GM10847 (cell line): ENCODE measurements at regions not wholly inside any gene's neighbourhood (a gene's known extent, or its start where the extent isn't known, plus 50 kb on each side); places are given as distances from the start of the nearest gene placed in this dataset.

ENCODE experiments used
- POLR2A ChIP-seq: IDR thresholded peaks from 2 replicates; pipeline ENCODE4 v1.6.1; 2011; ENCODE audit not compliant: insufficient read length; ENCODE audit errors: extremely low read depth

DNA sequence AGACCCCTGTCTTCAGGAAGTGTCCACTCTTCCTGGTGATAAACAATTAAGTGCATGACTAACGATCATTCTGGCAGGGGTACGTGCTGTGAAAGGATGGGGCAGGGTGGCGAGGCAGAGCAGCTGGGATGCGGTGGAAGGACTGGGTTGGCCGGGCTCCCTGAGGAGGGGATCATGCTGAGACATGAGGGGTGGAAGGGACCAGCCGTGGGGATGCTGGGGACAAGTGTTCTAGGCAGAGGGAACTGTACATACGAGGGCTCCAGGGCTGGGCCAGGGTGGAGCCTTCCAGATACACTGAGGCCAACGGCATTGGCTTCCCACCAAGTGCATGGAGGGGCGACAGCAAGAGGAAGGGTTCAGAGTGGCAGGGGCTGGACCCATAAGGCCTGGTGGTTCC, 65.7 kb upstream of the SIRPA start:
- TF ChIP-seq POLR2A = no peak

DNA sequence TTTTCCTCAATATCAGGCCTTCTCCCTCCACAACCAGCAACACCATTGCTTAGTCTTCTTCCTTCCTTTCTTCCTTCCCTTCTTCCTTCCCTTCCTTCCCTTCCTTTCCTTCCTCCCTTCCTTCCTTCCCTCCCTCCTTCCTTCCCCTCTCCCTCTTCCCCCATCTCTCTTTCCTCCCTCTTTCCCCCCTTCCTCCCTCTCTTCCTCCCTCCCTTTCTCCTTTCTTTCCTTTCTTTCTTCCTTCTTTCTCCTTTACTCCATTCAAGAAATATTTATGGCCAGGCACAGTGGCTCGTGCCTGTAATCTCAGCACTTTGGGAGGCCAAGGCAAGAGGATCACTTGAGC, 66.4 kb upstream of the SIRPA start:
- TF ChIP-seq POLR2A = no peak

DNA sequence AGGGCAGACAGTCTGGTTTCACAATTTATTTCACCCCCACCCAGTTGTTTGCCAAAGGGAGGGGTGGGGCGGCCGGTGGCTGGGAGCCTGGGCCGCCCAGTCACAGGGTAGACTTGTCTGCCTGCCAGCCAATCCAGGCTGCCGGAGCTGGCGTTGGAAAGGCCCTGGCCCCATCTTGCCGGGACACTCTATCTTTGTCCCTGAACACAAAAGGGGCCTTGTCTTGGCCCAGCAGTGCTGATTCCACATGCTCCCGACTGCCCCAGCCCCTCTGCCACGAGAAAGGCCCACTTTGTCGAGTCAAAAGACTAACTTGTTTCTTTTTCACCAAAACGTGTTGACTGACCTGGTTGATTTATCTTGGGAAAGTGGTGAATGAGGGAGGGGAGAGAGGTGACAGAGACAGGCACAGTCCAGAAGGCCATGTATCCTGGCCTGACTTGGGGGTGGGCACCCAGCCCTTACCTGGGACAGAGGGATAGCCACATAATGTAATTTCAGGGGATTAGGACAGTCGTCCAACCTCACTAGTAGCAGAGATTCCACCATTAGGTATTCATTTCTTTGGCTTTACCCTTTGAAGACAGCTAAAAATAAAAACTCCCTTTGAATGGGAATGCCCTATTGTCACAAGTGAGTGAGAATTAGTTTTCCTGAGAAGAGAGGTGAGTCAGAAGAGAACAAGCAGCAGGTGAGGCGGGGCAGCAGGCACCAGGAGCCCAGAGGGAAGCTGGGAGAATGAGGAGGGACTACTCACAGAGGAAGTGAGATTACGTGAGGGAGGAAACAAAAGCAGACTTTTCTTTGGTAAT, 67.0 kb upstream of the SIRPA start:
- no peak for TF ChIP-seq POLR2A

DNA sequence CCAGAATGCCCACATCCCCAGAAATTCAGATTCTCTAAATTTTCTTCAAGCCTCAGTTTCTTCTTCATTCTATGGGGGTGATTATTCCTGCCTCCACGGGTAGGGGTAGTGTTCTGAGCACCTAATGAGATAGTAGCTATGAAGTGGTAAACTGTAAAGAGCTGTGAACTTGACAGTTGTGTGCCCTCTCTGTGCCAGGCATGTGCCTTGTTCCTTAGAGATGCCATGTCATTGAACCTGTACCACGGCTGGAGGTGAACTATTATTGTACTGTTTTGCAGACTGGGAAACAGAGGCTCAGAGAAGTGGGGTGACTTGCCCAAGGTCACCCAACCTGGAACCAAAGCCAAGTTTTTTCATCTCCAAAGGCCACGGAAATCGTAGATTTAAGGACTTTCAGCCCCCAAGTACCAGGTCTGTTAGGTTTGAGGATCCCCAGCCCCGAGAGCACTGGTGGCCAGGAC, 67.7 kb upstream of the SIRPA start:
- no peak for TF ChIP-seq POLR2A

DNA sequence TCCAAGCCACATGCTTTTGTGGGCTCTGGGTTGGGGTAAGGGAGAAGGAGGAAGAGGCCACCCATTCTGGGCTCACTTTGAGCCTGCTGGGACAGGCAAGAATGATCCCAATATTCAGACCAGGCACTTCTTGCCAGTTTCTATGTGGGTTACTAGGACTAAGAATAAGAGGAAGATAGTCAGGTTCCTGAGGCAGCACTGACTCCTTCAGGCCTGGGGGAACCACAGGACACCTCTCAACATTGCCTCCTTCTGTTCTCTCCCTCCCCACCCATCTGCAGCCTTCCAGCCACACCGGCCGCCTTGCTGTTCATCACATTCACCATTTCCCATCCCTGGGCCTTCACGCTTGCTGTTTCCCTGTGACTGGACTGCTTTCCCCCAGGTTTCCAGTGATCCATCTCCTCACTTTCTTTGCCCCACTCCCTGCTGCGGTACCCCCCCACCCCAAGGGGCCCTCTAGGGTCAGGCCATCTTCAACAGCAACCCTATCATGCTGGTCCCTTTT, 69.2 kb upstream of the SIRPA start:
- no peak for TF ChIP-seq POLR2A

DNA sequence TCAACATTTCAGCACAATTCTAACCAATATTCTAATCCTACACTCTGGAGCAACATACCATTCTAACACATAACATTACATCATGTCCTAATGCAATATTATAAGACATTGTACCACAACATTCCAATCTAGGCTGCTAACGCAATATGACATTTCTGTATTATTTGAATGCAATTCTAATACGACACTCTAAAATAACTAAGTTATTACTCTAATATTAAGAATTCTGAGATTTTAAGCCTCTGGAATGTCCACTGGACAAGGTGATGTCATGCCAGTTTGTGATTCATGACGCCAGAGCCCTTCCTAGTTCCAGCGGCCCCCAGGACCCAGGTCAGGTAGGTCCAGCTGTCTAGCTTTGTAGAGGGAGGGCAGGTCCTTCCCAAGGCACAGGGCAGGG, 69.7 kb upstream of the SIRPA start:
- no peak for TF ChIP-seq POLR2A

DNA sequence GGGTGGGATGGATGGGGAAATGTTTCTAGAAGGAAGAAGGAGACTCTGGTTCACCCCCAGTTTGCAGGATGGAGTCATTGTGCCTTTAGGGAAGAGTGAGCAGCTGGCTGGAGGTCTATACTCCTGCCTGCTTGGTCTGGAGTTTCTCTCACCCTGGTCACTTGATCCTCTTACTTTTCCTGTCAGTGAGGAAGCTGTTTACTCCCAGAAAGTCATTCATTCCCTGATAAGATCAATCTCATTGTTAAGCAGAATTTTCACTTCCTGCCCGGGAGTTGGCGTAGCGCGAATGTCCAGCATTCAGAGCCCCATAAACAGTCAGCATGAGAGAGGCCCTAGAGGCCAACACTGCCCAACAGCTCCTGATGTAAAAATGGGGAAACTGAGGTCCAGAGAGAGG, 70.4 kb upstream of the SIRPA start:
- no peak for TF ChIP-seq POLR2A

DNA sequence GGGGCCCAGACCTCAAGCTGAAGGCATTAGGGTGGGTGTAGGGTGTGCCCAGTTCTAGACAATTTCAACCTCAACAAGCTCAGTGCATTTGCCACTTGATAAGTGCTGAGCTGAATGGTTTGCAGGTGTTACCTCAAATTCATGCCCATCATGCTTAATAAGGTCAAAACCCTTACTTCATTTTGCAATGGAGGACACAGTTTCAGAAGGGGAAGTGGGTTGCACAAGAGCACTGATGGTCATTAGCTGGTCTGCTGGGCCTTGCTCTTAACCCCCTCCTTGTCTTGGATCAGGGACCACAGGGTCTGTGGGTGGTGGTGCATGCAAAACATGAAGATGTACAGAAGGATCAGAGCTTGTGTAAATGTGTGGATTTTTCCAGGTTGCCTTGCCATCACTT, 71.0 kb upstream of the SIRPA start:
- TF ChIP-seq POLR2A = no peak

DNA sequence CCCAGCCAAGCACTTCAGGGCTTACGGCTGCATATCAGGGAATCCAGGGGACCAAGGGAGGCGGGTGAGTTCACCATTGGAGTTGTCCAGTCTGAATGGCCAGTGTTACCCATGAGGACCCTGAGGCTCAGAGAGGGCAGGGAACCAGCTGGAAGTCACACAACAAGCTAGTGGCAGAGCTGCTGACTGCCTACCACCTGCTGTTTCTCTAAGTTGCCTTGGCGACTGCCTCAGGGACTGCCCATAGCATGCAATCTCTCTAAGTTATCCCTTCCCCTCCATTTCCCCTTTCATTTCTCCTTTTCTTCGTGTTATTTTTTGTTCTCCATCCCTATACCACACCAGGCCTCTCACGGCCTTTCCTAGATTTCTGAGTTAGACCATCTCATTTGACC, 71.8 kb upstream of the SIRPA start:
- TF ChIP-seq POLR2A = no peak

DNA sequence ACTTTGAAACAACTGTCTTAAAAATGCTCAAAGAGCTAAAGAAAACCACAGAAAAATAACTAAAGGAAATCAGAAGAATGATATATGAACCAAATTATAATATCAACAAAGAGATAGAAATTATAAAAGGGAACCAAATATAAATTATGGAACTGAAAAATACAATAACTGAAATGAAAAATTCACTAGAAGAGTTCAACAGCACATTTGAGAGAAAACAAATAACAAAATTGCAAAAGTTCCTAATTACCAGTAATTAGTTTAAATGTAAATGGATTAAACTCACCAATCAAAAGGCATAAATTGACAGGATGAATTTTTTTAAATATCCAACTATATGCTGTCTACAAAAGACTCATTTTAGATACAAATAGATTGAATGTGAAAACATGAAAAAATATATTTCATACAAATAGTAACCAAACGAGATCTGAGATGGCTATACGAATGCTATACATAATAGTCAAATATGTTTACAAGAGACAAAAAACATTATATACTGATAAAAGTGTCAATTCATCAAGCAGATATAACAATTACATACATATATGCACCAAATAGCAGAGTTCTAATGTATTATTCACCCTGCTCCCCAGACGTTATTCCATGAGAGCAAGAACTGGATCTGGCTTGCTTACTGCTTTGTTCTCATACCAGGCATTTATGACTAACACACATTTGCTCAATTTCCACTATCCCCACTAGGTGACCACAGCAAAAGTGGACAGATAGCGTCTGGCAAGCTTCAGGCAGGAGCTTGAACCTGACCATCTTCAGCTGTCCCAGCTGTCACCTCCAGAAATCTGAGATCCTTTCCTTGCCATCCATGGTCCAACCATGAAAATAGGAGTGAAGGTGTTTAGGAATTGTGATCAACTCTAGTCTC, 72.4 kb upstream of the SIRPA start:
- TF ChIP-seq POLR2A = no peak

DNA sequence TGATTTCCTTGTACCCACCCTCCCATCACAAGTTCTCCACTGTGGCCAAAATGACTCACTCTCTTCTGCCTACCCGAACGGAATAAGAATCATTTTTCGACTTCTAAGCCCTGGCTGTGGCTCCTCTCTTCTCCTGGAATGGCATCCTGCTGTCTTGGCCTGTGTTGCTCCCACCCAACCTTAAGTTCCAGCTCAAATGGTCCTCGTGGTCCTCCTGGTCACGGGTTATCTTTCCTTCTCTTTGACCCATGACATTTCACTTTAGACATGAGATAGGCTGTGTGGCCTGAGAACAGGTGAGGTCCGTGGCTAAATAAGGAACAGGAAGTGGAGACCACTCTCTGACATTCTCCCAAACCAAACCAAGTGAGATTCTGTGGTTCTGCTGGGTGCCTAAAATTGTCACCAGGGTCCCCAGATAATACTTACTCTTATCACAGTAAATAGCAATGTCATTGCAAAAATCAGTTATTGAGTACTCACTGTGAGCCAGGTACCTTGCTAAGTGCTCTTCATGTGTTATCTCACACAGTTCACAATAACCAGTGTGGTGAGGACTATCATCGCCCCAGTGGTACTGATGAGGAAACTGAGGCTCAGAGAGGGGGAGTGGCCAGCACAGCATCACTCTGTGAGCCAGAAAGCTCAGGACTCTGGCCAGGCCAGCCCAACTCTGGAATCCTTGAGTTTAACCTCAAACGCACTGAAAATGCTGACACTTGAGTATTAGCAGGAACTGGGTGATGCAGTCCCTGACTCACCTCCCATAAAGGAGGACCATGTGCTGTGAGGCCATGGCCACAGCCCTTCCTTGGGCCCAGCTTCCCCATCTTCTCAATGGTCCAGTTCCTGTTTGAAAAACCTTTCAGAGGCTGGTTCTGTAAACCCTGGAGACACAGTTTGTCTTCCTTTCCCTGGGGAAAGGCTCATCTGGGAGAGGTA, 74.8 kb upstream of the SIRPA start:
- no peak for TF ChIP-seq POLR2A

DNA sequence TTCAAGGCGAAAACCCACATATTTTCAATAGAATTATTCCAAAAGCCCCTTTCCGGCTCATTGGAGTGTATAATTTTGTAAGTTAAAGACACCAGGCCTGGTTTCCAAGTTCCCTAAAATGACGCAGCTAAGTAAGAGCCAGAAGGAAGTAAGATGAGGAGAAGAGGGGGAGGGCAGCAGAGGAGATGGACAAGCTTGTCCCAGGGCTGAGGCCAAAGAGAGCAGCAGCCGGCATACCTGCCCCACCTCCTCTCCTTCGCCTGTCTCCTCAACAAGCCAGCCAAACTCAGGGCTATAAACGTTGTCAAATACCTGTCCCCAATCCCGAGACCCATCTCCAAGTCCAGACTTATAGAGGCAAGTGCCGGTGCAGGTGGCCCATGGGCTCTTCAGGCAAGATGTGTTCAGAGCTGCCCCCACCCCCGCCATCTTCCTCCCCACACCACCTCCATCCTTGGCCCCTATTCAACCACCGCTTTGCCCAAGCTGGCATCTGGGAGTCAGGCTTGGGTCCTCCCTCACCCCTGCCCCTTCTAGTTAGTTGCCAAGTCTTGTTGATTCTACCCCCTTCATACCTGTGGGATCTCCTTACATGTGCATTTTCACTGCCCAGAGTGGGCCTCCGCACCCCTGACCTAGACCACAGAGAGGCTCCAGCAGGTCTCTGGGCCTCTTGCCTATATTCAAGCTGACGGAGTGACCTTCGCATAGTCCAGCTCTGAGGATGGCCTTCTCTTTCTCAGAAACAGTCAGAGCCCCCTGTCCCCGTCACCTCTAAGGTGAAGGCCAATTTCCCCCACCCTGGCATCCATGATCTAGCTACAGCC, 75.7 kb upstream of the SIRPA start:
- TF ChIP-seq POLR2A = no peak

DNA sequence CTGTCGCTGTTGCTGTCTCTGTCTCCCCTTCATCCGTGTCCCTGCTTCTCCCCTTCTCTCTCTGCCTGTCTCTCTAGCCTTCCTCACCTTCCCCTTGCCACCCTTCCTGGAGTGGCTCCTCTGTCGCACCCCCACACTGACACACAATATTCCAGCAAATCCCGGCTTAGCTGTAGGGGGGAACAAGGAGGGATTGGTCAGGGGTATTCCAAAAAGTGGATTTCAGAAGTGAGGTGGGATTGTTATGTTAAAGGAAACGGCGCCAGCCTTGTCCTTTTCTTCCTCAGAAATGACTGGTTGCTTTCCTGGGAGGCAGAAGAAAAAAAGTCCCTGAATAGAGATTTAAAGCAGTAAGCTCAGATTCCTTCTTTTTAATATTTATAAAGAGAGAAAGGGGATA, 76.3 kb upstream of the SIRPA start:
- TF ChIP-seq POLR2A = no peak

DNA sequence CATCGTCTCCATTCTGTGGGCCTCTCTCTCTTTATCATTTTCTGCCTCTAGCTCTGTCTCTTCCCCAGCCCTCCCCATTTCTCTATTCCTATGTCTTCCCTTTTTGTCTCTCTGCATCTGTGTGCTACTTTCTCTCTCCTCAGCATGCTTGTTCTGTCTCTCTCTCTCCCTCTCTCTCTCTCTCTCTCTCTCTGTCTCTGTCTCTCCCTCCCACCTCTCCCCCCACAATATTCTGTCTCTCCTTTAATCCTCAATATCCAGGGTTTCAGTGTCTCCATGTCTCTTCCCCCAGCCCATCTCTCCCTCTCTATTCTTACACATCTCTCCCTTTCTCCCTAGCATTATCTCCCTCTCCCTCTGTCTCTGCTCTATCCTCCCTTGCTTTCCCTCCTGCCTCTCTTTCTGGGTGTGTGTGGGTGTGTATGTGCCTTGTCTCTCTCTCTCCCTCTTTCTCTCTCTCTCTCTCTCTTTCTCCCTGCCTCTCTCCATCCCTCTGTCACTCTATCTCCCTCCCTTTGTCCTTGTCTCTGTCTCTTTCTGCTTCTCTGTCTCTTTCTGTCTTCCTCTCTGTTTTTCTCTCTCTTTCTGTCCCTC, 76.9 kb upstream of the SIRPA start:
- no peak for TF ChIP-seq POLR2A
